ENCODE measurements at regions not wholly inside any gene's neighbourhood (a gene's known extent, or its start where the extent isn't known, plus 50 kb on each side); places are given as distances from the start of the nearest gene placed in this dataset.

GRCh38 chr5:3346111-3346820, 249.4 kb upstream of the IRX1 start:
- no peak overlapping the region for H3K4me3 Mint-ChIP-seq
- no peak for TF ChIP-seq CTCF (conservative IDR thresholded peaks at IDR 0.05)
- peaks cover 4% of the 10 kb centered on the region for H3K4me1 Mint-ChIP-seq
- no peak for DNase-seq (ENCODE audit: low read depth, low spot score)
- peaks cover 2% of the 10 kb centered on the region for H3K9me3 Mint-ChIP-seq
- H3K27me3 Mint-ChIP-seq (ENCODE audit: low read depth), result no peaks in the 10 kb centered on the region
- H3K27ac Mint-ChIP-seq (ENCODE audit: unreplicated experiment), result no peak overlapping the region
- no peaks in the 10 kb centered on the region for H3K36me3 Mint-ChIP-seq (ENCODE audit: low read depth)

GRCh38 chr5:3345195-3345594, 250.4 kb upstream of the IRX1 start:
- Mint-ChIP-seq H3K27ac (ENCODE audit: unreplicated experiment) (no peak overlapping the region), H3K27me3 (ENCODE audit: low read depth) (no peaks in the 10 kb centered on the region), H3K4me1 (peaks cover 4% of the 10 kb centered on the region), H3K9me3 (peaks cover 2% of the 10 kb centered on the region), H3K4me3 (no peak overlapping the region), H3K36me3 (ENCODE audit: low read depth) (no peaks in the 10 kb centered on the region)
- DNase-seq (ENCODE audit: low read depth, low spot score), result no peak
- TF ChIP-seq CTCF (conservative IDR thresholded peaks at IDR 0.05), result no peak

- no peak for TF ChIP-seq CTCF (conservative IDR thresholded peaks at IDR 0.05)
- Mint-ChIP-seq H3K4me3 (no peak overlapping the region), H3K27ac (ENCODE audit: unreplicated experiment) (no peak overlapping the region), H3K36me3 (ENCODE audit: low read depth) (no peaks in the 10 kb centered on the region), H3K4me1 (peaks cover 4% of the 10 kb centered on the region), H3K27me3 (ENCODE audit: low read depth) (no peaks in the 10 kb centered on the region), H3K9me3 (no peaks in the 10 kb centered on the region)
- no peak for DNase-seq (ENCODE audit: low read depth, low spot score)
Observed at GRCh38 chr5:3344671-3345070, 251.0 kb upstream of the IRX1 start.

- DNase-seq (ENCODE audit: low read depth, low spot score), result no peak
Observed at GRCh38 chr5:3343911-3344310, 251.7 kb upstream of the IRX1 start.

GRCh38 chr5:3343211-3343610, 252.4 kb upstream of the IRX1 start:
- TF ChIP-seq CTCF (conservative IDR thresholded peaks at IDR 0.05), result no peak
- Mint-ChIP-seq H3K4me1 (peaks cover 4% of the 10 kb centered on the region), H3K9me3 (no peaks in the 10 kb centered on the region), H3K4me3 (no peak overlapping the region), H3K27ac (ENCODE audit: unreplicated experiment) (peak overlapping the region; percentile 50), H3K36me3 (ENCODE audit: low read depth) (no peaks in the 10 kb centered on the region), H3K27me3 (ENCODE audit: low read depth) (no peaks in the 10 kb centered on the region)
- no peak for DNase-seq (ENCODE audit: low read depth, low spot score)

More at GRCh38 chr5:3343911-3344310, 251.7 kb upstream of the IRX1 start:
- Mint-ChIP-seq H3K9me3 (no peaks in the 10 kb centered on the region), H3K27me3 (ENCODE audit: low read depth) (no peaks in the 10 kb centered on the region), H3K4me1 (peaks cover 4% of the 10 kb centered on the region), H3K27ac (ENCODE audit: unreplicated experiment) (no peak overlapping the region), H3K4me3 (no peak overlapping the region), H3K36me3 (ENCODE audit: low read depth) (no peaks in the 10 kb centered on the region)
- TF ChIP-seq CTCF (conservative IDR thresholded peaks at IDR 0.05), result no peak
